GM13976 (cell line): ENCODE measurements at regions not wholly inside any gene's neighbourhood (a gene's known extent, or its start where the extent isn't known, plus 50 kb on each side); places are given as distances from the start of the nearest gene placed in this dataset.

ENCODE experiments used
- DNase-seq: peaks from one replicate; pipeline ENCODE4 v3.0.0; 2012; ENCODE audit warnings: low spot score
- in situ Hi-C: fragments of 300-500 bp; cut with MboI; formaldehyde crosslinking; loops from one replicate; pipeline ENCODE4 v1.12.0; 2022; ENCODE audit warnings: low sequenced_read_pairs, mixed read lengths, inconsistent platforms; ENCODE audit not compliant: unreplicated experiment
- TF ChIP-seq, protein P1 (sequence below): IDR thresholded peaks from 2 replicates; pipeline ENCODE4 v1.5.1; 2012; ENCODE audit warnings: borderline replicate concordance, mild to moderate bottlenecking; ENCODE audit not compliant: insufficient read depth; ENCODE audit errors: extremely low read depth, missing control alignments, control extremely low read depth

- in situ Hi-C loops: no loop called here
Observed at GRCh38 chr12:17333287-17333686, 727.3 kb upstream of the LMO3 start.

GRCh38 chr12:17326649-17327048 lies 720.7 kb upstream of the LMO3 start:
- no peak for DNase-seq
- TF ChIP-seq, protein P1, sequence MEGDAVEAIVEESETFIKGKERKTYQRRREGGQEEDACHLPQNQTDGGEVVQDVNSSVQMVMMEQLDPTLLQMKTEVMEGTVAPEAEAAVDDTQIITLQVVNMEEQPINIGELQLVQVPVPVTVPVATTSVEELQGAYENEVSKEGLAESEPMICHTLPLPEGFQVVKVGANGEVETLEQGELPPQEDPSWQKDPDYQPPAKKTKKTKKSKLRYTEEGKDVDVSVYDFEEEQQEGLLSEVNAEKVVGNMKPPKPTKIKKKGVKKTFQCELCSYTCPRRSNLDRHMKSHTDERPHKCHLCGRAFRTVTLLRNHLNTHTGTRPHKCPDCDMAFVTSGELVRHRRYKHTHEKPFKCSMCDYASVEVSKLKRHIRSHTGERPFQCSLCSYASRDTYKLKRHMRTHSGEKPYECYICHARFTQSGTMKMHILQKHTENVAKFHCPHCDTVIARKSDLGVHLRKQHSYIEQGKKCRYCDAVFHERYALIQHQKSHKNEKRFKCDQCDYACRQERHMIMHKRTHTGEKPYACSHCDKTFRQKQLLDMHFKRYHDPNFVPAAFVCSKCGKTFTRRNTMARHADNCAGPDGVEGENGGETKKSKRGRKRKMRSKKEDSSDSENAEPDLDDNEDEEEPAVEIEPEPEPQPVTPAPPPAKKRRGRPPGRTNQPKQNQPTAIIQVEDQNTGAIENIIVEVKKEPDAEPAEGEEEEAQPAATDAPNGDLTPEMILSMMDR: no peak
- in situ Hi-C loops: no loop called here

More at GRCh38 chr12:17333287-17333686, 727.3 kb upstream of the LMO3 start:
- TF ChIP-seq, protein P1: no peak
- DNase-seq: no peak

- TF ChIP-seq, protein P1: no peak
- no peak for DNase-seq
- in situ Hi-C loops: no loop called here
Observed at GRCh38 chr12:17322090-17322489, 716.1 kb upstream of the LMO3 start.

DNA sequence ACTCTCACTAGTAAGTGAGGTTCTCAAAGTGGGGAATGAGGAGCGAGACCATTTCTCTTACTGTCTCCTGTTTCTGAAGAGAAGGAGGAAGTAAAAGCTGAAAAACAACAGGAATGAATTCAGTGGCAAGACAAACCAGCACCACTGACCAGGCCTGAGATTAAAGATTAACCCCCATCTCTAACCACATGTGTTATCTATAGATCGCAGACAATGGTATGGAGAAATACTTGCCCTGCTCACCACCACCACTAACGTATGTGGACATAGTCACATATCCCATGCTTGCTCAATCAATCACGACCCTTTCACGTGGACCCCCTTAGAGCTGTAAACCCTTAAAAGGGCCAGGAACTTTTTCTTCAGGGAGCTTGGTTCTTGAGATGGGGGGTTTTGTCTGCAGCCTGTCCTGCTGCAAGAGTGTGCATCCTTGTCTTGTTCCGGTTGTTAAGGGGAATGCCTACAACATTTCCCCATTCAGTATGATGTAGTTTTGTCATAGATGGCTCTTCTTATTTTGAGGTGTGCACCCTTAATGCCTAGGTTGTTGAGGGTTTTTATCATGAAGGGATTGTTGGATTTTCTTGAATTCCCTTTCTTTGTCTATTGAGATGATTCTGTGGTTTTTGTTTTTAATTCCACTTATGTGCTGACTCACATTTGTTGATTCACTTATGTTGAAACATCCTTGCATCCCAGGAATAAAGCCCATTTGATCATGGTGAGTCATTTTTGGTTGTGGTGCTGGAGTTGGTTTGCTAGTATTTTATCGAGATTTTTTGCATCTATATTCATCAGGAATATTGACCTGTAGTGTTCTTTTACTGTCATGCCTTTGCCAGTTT lies 698.8 kb upstream of the LMO3 start:
- in situ Hi-C loops: no loop called here
- TF ChIP-seq, protein P1: no peak
- no peak for DNase-seq

DNA sequence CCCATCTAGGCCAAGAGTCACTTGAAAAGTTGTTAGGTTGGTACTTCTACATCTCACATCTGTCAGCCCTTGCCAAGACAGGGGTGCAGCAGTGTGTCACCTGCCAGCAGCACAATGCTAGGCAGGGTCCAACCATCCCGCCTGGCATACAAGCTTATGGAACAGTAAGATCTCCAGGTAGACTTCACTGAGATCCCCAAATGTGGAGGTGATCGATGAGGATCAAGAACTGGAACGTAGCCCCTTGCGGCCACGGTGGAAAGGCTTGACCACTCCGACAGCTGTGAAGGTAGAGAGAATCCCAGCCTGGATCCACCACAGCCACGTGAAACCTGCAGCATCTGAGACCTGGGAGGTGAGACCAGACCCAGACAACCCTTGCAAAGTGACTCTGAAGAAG lies 696.0 kb upstream of the LMO3 start:
- DNase-seq: no peak
- in situ Hi-C loops: no loop called here
- TF ChIP-seq, protein P1: no peak

DNA sequence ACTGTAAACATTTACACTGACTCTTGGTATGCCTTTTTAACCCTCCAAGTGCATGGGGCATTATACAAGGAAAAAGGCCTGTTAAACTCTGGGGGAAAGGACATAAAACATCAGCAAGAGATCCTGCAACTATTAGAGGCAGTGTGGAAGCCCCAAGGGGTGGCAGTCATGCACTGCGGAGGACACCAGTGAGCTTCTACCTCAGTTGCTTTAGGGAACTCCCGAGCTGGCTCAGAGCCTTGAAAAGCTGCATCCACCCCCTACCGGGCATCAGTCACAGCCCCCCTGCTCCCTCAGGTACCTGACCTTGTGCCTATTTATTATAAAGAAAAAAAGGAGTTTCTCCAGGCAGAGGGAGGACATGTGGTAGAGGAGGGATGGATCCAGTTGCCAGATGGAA lies 695.6 kb upstream of the LMO3 start:
- no peak for DNase-seq
- TF ChIP-seq, protein P1: no peak

More for the DNA sequence above, 695.6 kb upstream of the LMO3 start:
- in situ Hi-C loops: no loop called here
